Epithelial cell of prostate (primary cell): ENCODE measurements at regions not wholly inside any gene's neighbourhood (a gene's known extent, or its start where the extent isn't known, plus 50 kb on each side); places are given as distances from the start of the nearest gene placed in this dataset.
A peak's percentile ranks its signal among the peaks of the same experiment; 100 is the strongest.
"Not testable (repeated sequence)": the region's sequence is repeated elsewhere in the genome, so short reads cannot be mapped to it uniquely, and the experiment has no call there.

Experiments
- DNase-seq: peaks from one replicate; pipeline ENCODE4 v3.0.0-alpha.2; 2011; ENCODE audit warnings: low read depth, low spot score
- H3K27ac ChIP-seq: fragments of 450-650 bp; 2 replicates; pipeline ENCODE4 v1.5.1; 2017; ENCODE audit warnings: mild to moderate bottlenecking

DNA sequence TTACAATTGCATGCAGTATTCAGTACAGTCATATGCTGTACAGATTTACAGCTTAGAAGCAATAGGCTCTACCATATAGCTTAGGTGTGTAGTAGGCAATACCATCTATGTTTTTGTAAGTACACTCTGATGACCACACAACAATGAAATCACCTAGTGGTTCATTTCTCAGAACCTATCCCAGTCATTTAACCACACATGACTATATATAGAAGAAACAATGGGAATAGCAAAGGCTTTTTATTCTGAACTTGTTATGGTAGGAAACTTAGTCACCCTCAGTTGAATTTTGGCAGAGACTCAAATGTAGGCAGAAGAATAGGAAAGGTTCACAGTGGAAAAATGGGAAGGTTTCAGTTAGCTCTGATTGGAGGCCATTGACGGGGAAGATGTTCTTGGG lies 1075.1 kb upstream of the MIR17HG start:
- peak; percentile 62 for DNase-seq
- H3K27ac ChIP-seq, result peak overlapping the region; percentile 13

DNA sequence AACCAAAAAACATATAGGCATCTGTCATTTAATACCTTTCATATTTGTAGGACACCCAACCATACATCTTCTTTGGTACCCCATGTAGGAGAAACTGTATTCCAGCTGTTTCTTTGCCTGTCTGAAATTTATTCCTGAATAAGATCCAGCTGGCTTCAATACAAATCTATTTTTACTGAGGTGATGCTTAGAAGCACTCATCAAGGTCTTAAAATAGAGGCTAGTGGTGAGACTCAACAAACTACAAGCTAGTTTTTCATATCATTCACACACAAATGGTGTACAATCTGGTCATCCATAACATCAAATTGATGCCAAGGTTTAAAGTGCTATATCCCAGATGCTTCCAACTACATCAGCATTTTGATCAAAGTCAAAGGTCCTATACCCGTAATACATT lies 1071.3 kb upstream of the MIR17HG start:
- no peak overlapping the region for H3K27ac ChIP-seq
- DNase-seq, result no peak

DNA sequence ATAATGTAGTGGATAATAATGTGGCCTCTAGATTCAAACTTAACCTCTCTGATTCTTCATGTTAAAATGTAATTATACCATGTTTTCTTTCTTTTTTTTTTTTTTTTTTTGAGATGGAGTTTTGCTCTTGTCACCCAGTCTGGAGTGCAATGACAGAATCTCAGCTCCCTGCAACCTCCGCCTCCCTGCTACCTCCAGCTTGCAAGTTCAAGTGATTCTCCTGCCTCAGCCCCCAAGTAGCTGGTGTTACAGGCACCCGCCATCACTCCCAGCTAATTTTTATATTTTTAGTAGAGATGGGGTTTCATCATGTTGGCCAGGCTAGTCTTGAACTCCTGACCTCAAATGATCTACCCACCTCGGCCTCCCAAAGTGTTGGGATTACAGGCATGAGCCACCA lies 1069.3 kb upstream of the MIR17HG start:
- not testable (repeated sequence) for H3K27ac ChIP-seq, DNase-seq

DNA sequence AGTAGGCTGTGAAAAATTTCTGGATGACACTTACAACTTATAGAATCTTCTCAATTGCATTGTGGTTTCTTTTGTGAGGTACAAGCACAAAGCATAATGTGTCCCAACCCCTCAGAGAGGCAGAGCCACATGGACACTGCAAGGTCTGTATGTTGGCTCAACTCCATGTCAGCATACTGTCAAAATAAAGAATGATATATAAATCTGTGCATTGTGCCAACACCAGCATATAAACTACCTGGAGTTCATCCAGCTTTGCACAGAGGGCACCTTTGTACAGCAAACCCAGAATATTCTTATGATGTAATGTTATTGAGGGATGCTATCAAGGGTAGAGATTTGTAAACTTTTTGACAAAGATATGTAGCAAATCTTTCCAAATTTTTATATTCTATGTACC lies 1065.8 kb upstream of the MIR17HG start:
- no peak overlapping the region for H3K27ac ChIP-seq
- DNase-seq, result no peak

DNA sequence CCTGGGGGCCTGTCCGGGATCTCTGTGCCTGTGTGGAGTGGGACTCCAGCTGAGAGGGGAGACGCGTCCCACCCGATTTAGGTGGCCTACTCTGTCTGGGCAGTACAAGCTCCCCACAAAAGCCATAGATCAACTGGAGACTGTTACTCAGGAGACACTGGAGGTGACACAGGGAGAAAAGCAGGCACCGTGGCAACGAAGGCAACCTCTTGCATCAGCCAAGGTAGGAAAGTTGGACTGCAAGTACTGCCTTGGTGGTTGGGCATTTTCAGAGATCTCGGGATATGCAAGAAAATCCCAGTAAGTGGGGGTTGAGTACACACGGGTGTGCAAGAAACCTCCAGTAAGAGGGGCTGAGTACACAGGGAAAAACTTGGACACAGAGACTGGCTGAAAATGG lies 1060.0 kb upstream of the MIR17HG start:
- no peak for DNase-seq
- H3K27ac ChIP-seq, result no peak overlapping the region

DNA sequence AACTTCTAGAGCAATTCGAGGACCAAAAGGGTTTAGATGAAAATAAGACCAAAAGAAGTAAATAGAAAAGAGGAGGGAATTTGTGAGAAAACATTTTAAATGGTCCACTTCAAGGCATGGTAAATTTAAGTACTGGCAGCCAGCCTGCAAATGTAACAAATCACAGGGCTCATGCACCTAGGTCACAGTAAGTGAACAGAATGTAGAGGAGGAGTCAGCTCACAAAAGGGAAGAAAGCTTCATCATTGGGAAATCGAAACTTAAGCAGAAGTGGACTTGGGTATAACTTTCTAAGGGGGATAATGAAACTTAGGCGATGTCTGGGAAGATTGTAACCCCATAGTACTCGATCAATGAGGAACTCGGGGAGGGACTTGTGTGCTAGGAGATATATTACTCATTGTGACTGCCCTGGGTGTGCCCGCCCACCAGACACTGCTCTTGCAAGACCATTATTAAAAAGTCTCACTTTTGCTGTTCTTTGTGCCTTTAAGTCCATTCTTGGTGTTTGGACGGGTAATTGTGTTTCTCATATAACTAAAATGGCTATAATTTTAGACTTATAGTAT lies 1053.6 kb upstream of the MIR17HG start:
- DNase-seq, result no peak

DNA sequence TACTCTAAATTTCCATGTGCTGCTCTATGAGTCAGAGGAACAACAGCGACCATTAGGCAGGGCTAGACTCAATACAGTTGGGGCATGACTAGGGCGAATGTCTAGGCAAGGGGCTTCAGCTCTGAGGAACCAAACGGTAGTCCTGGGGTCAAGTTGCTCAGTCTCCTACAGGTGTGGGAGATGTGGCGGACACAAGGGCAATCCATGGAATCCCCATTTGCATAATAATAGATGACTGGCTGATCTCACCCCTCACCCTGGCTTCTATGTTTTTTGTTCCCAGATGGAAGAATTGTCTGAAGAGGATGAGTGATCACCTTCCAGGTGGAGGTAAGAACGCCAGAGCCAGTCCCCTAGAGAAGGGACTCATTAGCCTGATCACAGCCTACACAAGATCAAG lies 1048.2 kb upstream of the MIR17HG start:
- no peak overlapping the region for H3K27ac ChIP-seq
- no peak for DNase-seq

More for the DNA sequence above, 1053.6 kb upstream of the MIR17HG start:
- H3K27ac ChIP-seq, result no peak overlapping the region

DNA sequence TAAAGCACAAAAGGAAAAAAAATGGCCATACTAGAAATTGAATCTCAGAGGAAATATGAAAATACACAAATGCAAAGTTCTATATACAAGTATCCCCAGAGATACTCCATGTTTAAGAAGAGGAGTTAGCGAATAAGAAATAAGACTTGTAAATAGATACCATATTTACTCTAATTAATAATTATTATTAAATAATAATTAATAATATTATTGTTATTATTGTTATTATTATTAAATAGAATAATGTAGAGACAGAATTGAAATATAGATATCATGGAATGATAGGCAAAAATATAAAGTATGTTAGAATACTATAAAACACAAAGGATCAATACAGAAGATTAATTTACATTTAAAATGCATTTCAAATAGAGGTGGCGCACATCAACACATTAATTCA lies 1047.5 kb upstream of the MIR17HG start:
- no peak overlapping the region for H3K27ac ChIP-seq
- DNase-seq, result no peak

DNA sequence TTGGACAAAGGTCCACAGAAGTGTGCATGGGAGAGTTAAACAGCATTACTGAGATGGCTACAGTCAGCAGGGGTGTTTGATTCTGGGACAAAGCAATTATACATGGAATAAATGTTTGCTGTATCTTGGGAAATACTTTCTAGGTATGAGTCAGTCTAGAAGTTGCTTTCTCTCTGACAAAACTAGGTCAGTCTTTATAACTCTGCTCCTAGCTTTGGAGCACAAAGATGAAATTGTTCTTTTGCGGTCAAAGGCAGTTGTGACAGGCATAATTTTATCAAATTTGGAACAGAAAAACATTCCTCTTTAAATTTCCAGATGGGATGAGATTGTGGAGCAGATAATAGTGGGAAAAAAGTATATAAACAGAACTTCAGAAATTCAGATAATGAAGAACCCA lies 1045.4 kb upstream of the MIR17HG start:
- no peak for DNase-seq
- H3K27ac ChIP-seq, result no peak overlapping the region

DNA sequence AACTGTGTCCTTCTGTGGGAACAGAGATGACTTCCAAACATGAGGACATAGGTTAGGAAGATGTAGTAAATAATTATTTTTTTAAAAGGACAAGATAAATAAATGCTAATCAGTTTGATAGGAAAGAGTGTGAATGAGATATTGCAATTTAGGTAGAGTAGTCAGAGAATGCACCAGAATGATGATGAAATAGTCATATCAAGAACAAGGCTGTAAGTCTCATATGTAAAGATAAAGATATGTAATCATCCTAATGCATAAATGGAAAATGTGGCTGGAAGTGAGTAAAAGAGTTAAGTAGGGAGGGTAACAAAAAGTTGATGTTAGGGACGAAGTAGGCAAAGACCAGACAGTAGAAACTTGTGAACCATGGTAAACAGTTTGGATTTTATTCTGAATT lies 1041.7 kb upstream of the MIR17HG start:
- no peak for DNase-seq
- no peak overlapping the region for H3K27ac ChIP-seq

DNA sequence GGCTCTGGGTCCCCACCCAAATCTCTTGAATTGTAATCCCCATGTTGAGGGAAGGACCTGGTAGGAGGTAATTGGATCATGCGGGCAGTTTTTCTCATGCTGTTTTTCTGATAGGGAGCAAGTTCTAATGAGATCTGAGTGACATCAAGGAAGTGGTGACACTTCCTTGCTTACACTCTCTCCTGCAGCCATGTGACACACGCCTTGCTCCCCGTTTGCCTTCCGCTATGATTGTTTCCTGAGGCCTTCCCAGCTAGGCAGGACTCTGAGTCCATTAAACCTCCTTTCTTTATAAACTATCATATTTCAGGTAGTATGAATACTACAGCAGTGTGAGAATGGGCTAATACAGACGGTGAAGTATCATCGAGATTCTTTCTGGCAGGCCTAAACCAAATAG lies 1040.4 kb upstream of the MIR17HG start:
- no peak for DNase-seq
- no peak overlapping the region for H3K27ac ChIP-seq

DNA sequence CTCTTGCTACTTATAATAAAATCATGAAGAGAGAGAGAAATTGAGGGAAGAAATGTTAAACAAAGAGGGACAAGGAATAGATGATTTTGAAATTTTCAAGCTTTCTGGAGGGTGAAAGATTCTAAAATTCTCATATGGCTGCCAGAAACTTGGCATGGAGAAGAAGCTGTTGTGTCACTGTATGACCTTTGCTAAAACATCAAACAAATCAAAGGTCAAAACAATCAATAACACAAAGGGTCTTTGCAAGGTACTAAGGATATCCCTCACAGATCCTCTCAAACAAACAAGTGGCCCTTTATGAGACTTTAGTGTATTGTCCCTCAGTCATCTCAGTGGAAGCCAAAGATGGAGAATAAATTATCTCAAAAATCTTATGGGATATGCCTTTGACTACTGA lies 1039.2 kb upstream of the MIR17HG start:
- H3K27ac ChIP-seq, result no peak overlapping the region
- DNase-seq, result no peak

DNA sequence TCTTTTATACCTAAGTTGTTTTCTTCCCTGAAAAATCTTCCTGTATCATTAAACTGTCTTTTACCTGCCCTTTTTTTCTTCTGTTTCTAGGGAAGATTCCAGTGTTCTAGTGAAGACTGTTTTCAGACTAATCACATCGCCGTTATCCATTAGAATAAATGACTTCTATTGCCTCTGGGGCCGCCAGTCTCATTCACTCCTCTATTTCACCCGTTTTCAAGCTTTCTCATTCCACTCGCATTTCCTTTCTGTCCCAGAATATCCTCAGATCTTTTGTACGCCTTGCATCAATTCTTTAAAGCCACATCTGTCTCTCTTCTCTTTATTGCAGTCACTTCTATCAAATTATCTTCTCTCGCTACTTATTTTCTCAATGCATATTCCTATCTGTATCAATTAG lies 1035.6 kb upstream of the MIR17HG start:
- no peak for DNase-seq
- H3K27ac ChIP-seq, result no peak overlapping the region

DNA sequence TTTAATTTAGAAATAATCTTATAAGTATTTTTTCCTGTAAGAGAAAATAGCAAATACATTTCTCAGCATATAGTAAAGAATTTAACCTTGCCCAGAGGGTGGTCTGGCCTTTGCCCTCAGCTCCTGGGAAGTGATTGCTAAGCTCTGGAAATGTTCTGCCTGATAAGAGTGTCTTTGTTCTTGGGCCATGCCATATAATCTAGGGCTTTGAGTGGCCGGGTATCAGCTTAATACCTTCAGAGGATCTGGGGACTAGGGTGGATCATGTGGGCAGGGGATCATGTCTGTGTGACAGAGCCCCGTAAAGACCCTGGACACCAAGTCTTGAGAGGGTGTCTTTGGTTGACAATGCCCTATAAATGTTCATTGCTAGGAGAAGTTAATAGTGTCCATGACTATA lies 1032.4 kb upstream of the MIR17HG start:
- H3K27ac ChIP-seq, result no peak overlapping the region
- no peak for DNase-seq

DNA sequence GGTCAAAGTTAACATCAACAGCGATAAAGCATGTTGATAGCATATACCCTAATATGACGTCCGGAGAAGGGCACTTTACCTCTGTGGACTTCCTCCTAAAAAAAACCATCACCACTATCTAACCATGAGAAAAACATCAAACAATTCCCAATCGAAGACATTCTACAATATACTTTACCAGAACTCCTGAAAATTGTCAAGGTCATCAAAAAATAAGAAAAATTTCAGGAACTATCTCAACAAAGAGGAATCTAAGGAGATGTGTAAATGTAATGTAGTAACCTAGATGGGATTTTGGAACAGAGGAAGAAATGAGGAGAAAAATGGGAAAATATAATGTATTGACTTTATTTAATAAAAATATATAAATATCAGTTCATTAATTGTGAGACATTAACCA lies 1026.8 kb upstream of the MIR17HG start:
- no peak overlapping the region for H3K27ac ChIP-seq
- no peak for DNase-seq

DNA sequence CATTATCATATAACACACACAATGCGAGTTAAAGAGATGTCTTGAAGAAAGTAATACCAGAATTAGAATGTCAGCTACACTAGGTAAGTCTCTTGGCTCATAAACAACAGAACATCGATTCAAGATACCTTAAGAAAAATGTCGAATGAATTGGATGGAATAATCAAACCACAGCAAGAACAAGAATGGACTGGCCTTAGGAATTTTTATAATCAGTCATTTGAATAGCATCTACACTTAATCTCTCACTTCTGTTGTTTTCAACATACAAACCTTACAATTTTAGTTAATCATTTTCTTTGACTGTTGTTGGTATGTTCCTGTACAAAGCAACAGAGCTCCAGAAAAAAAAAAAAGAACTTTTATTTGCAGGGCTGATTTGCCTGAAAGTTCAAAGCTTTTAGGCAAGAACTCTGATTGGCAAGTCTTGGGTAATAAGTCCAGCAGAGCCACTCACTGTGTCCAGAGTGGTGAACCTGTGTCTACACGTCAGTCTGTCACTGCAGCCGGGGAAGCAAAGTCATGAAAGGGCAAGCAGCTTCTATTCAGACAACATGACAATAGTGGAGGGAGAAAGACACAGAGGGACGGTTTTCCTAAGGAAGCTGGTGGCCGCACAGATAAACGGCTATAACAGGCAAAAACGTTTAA lies 1026.1 kb upstream of the MIR17HG start:
- peak overlapping the region; percentile 2 for H3K27ac ChIP-seq
- DNase-seq, result no peak

DNA sequence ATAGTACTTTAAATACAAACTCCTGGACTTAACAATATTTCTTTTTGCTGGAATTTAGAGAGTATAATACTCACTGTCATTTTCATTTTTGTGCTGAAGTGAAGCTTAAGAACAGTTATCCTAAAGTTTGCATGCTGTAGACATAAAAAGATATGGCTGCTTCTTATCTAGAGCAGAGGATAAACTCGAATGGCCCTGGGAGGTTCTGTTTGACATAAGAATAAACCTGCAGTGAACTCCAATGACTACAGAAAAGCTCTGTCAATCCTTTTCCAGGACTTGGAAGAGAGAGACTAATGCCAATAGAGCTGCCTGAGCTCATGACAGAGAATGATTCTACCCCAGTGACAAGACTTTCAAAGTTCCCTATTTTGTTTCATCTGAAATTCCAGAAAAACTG lies 1017.8 kb upstream of the MIR17HG start:
- no peak overlapping the region for H3K27ac ChIP-seq
- DNase-seq, result no peak

DNA sequence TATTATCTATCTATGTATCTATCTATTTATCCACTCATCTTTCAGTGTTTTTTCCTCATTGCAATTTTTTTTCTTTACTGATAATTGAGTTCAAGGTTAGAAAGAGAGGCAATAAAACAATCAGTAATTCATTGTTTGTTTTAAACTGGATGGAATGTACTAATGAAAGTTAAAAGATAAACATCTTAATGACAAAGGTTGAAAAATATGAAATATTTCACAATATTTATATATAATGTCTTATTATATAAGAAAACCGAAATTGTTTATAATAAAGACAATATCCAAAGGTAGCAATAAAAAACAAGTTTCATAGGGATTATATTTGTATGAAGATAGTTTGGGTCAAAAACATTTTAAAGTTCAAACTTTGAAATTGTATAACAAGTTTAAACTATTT lies 1015.5 kb upstream of the MIR17HG start:
- no peak for DNase-seq

DNA sequence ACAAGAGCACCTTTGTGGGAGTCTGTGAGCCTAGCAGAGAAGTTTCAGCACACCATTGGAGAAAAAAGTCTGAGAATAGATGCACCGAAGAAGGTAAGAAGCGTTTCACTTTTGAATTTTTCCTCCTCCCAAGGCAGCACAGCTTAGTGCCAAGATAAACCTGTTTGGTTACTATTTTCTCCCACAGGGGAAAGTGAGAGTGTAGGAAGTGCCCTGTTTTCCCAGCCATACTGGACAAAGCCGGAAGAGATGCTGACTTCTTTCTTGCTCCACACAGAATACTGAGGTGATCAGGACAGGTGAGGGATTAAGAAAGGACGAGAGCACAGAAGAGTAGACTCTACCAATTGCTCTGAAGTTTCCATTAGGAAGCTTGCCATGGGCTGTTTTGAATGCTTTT lies 1011.0 kb upstream of the MIR17HG start:
- H3K27ac ChIP-seq, result no peak overlapping the region
- no peak for DNase-seq

More for the DNA sequence above, 1015.5 kb upstream of the MIR17HG start:
- H3K27ac ChIP-seq, result no peak overlapping the region

DNA sequence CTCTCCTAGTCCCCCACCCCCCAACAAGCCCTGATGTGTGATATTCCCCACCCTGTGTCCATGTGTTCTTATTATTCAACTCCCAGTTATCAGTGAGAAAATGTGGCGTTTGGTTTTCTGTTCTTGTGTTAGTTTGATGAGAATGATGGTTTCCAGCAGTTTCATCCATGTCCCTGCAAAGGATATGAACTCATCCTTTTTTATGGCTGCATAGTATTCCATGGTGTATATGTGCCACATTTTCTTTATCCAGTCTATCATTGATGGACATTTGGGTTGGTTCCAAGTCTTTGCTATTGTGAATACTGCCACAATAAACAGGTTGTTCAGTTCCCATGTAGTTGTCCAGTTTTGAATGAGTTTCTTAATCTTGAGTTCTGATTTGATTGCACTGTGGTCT lies 1006.1 kb upstream of the MIR17HG start:
- H3K27ac ChIP-seq, result not testable (repeated sequence)

DNA sequence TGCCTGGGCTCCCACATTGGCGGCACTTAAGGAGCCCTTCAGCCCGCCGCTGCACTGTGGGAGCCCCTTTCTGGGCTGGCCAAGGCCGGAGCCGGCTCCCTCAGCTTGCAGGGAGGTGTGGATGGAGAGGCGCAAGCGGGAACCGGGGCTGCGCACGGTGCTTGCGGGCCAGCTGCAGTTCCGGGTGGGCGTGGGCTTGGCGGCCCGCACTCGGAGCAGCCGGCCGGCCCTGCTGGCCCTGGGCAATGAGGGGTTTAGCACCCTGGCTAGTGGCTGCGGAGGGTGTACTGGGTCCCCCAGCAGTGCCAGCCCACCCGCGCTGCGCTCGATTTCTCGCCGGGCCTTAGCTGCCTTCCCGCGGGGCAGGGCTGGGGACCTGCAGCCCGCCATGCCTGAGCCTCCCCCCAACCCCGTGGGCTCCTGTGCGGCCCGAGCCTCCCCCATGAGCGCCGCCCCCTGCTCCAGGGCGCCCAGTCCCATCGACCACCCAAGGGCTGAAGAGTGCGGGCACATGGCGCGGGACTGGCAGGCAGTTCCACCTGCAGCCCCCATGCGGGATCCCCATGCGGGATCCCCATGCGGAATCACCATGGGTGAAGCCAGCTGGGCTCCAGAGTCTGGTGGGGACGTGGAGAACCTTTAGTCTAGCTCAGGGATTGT lies 998.9 kb upstream of the MIR17HG start:
- not testable (repeated sequence) for H3K27ac ChIP-seq, DNase-seq

More for the DNA sequence above, 1006.1 kb upstream of the MIR17HG start:
- DNase-seq, result not testable (repeated sequence)

DNA sequence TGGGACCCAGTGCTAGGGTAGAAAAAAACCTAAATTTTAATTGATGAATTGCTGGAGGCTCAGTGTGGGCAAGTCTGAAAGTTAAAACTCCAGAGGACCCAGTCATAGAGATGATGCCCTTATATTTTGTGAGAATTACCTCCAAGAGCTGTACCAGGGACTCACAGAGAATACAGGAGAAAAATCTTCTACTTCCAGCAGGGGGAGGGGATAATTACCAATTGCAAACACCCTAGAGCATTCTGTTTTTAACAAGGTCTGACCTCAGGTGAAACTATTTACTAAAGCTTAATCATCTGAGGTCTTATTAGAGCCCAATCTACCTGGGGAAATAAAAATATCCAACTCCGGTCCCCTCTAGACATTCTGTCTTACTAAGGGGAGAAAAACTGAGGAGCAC lies 994.7 kb upstream of the MIR17HG start:
- H3K27ac ChIP-seq, result no peak overlapping the region
- no peak for DNase-seq
